CD4-positive, alpha-beta T cell (primary cell): ENCODE measurements at regions not wholly inside any gene's neighbourhood (a gene's known extent, or its start where the extent isn't known, plus 50 kb on each side); places are given as distances from the start of the nearest gene placed in this dataset.
"Not testable (repeated sequence)": the region's sequence is repeated elsewhere in the genome, so short reads cannot be mapped to it uniquely, and the experiment has no call there.

ENCODE experiments used
- ATAC-seq: fragments of 200-7000 bp; cut with Tn5 transposase; one replicate; pipeline ENCODE4 v1.10.0; 2022; ENCODE audit warnings: mild to moderate bottlenecking; ENCODE audit not compliant: poor library complexity
- CTCF ChIA-PET: fragments of 350-600 bp; sonication (Branson Sonifier 250); formaldehyde crosslinking; loops from one replicate; lab custom pipeline; 2021; ENCODE audit warnings: antibody characterized with exemption, inconsistent platforms; lab: Charles Lee
- POLR2A ChIA-PET: fragments of 350-600 bp; sonication (Branson Sonifier 250); formaldehyde crosslinking; loops from one replicate; lab custom pipeline; 2021; ENCODE audit warnings: antibody characterized with exemption, inconsistent platforms; lab: Charles Lee
- DNase-seq, 14 experiments: peaks; one replicate each; pipeline ENCODE4 v3.0.0-alpha.2; 2013 to 2020; ENCODE audit warnings: mixed read lengths in 2 of 14
- H3K27ac ChIP-seq, 2 donors: one replicate each; pipeline versions ENCODE4 v1.5.1 to v1.7.0; 2013; ENCODE audit warnings: low read length in 2 of 2, low read depth in 1 of 2, mild to moderate bottlenecking in 1 of 2
- H3K27me3 ChIP-seq, 2 experiments: 1 replicate in 1 of 2; 2 replicates in 1 of 2; pipeline versions ENCODE4 v1.6.1 to v1.7.0; 2013; ENCODE audit warnings: low read length in 2 of 2, control low read depth in 1 of 2, mild to moderate bottlenecking in 1 of 2, moderate library complexity in 1 of 2; ENCODE audit not compliant: insufficient read depth in 2 of 2, control insufficient read depth in 1 of 2
- H3K36me3 ChIP-seq: one replicate; pipeline ENCODE4 v1.6.1; 2013; ENCODE audit warnings: low read length, control low read depth; ENCODE audit not compliant: insufficient read depth
- H3K4me1 ChIP-seq: one replicate; pipeline ENCODE4 v1.6.1; 2013; ENCODE audit warnings: low read length, control low read depth; ENCODE audit not compliant: insufficient read depth
- H3K4me3 ChIP-seq: one replicate; pipeline ENCODE4 v1.5.1; 2013; ENCODE audit warnings: mild to moderate bottlenecking, low read length, moderate library complexity
- H3K9me3 ChIP-seq, 2 experiments: 1 replicate in 1 of 2; 2 replicates in 1 of 2; pipeline versions ENCODE4 v1.6.1 to v1.7.0; 2013; ENCODE audit warnings: low read length in 2 of 2, mild to moderate bottlenecking in 2 of 2, control low read depth in 1 of 2, moderate library complexity in 1 of 2; ENCODE audit not compliant: control insufficient read depth in 1 of 2, insufficient read depth in 1 of 2
- H3K27ac Mint-ChIP-seq: one replicate; pipeline ENCODE4 v1.8.0; 2020; ENCODE audit warnings: mixed read lengths
- H3K27me3 Mint-ChIP-seq: one replicate; pipeline ENCODE4 v1.8.0; 2021; ENCODE audit warnings: mixed read lengths
- H3K36me3 Mint-ChIP-seq: one replicate; pipeline ENCODE4 v1.8.0; 2021; ENCODE audit warnings: low read depth, mixed read lengths
- H3K4me1 Mint-ChIP-seq: one replicate; pipeline ENCODE4 v1.8.0; 2021; ENCODE audit warnings: low read depth, mixed read lengths
- H3K4me3 Mint-ChIP-seq: one replicate; pipeline ENCODE4 v1.8.0; 2020; ENCODE audit warnings: mild to moderate bottlenecking, mixed read lengths
- H3K9me3 Mint-ChIP-seq: one replicate; pipeline ENCODE4 v1.8.0; 2020; ENCODE audit warnings: mixed read lengths
- CTCF ChIP-seq: fragments of 200-600 bp; IDR thresholded peaks from one replicate; pipeline ENCODE4 v1.8.0; 2022; ENCODE audit warnings: antibody characterized with exemption, mild to moderate bottlenecking
- intact Hi-C, 2 experiments: fragments of 100-400 bp; cut with DNase I in 1 of 2; cut with micrococcal nuclease in 1 of 2; formaldehyde crosslinking; loops; one replicate each; pipeline versions ENCODE4 v1.15.1 to v1.9.0; 2023 to 2025; cut with DNase I, micrococcal nuclease

- CTCF ChIA-PET, result no interaction called here
- H3K27ac ChIP-seq, result no peak overlapping the region
- Mint-ChIP-seq H3K36me3 (no peaks in the 10 kb centered on the region), H3K9me3 (peaks cover 2% of the 10 kb centered on the region), H3K27ac (no peak overlapping the region), H3K4me1 (no peaks in the 10 kb centered on the region), H3K4me3 (no peak overlapping the region), H3K27me3 (no peaks in the 10 kb centered on the region)
- no peaks in the 10 kb centered on the region for H3K9me3 ChIP-seq
- no peaks in the 10 kb centered on the region for H3K27me3 ChIP-seq
- no peak for ATAC-seq
- no peaks in the 10 kb centered on the region for H3K36me3 ChIP-seq
- intact Hi-C loops, result no loop called here
- no peaks in the 10 kb centered on the region for H3K4me1 ChIP-seq
- no peak overlapping the region for H3K4me3 ChIP-seq
- no peak for TF ChIP-seq CTCF
- DNase-seq, result no peak
- POLR2A ChIA-PET, result no interaction called here
These were observed 159.4 kb downstream of the RASEF start for GRCh38 chr9:82903503-82903902.

DNA sequence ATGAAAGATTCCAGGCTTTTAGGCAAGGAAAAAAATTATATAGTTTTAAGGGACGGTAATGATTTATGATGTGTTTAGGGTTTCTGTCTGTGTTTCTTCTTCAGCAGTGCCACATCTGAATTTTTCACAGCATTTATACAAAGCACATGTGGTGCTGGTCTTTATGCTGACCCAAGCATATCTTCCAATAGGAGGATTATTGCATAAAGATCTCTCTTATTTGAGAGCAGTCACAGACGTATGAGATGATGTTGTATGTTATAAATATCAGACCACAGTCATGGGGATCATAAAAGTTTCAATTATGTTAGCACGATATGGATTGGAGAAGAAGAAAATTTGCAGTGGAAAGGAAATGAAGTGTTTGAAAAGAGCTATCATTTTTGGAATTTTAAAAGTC lies 150.9 kb downstream of the RASEF start:
- Histone ChIP-seq H3K27ac (no peak overlapping the region), H3K27me3 (no peaks in the 10 kb centered on the region), H3K4me1 (no peaks in the 10 kb centered on the region), H3K9me3 (peaks cover 9 to 12% of the 10 kb centered on the region in 2 experiments), H3K36me3 (no peaks in the 10 kb centered on the region), H3K4me3 (no peak overlapping the region)
- no peak for DNase-seq
- no peak overlapping the region for H3K27ac Mint-ChIP-seq
- POLR2A ChIA-PET, result no interaction called here
- H3K27me3 Mint-ChIP-seq, result no peaks in the 10 kb centered on the region
- H3K4me3 Mint-ChIP-seq, result no peak overlapping the region
- H3K9me3 Mint-ChIP-seq, result peaks cover 13% of the 10 kb centered on the region
- no peak for ATAC-seq
- CTCF ChIA-PET, result no interaction called here
- intact Hi-C loops, result loop anchor here in 1 of 2 experiments (10.0 kb wide), 1 partner anchor 63 kb away; no protein-coding TSS in a partner anchor
- no peak for TF ChIP-seq CTCF
- H3K4me1 Mint-ChIP-seq, result no peaks in the 10 kb centered on the region
- H3K36me3 Mint-ChIP-seq, result no peaks in the 10 kb centered on the region

GRCh38 chr9:82912645-82913044 lies 150.3 kb downstream of the RASEF start:
- POLR2A ChIA-PET, result no interaction called here
- no peak for ATAC-seq
- H3K4me3 Mint-ChIP-seq, result no peak overlapping the region
- H3K4me1 Mint-ChIP-seq, result no peaks in the 10 kb centered on the region
- no peaks in the 10 kb centered on the region for H3K27me3 ChIP-seq
- H3K4me3 ChIP-seq, result no peak overlapping the region
- no peak for TF ChIP-seq CTCF
- H3K36me3 ChIP-seq, result no peaks in the 10 kb centered on the region
- CTCF ChIA-PET, result no interaction called here
- no peak overlapping the region for H3K27ac ChIP-seq
- H3K27me3 Mint-ChIP-seq, result no peaks in the 10 kb centered on the region
- H3K9me3 Mint-ChIP-seq, result peaks cover 17% of the 10 kb centered on the region
- no peak for DNase-seq
- H3K9me3 ChIP-seq, result peaks cover 9 to 12% of the 10 kb centered on the region in 2 experiments
- intact Hi-C loops, result loop anchor here in 1 of 2 experiments (10.0 kb wide), 1 partner anchor 62 kb away; no protein-coding TSS in a partner anchor
- H3K36me3 Mint-ChIP-seq, result no peaks in the 10 kb centered on the region
- H3K4me1 ChIP-seq, result no peaks in the 10 kb centered on the region
- no peak overlapping the region for H3K27ac Mint-ChIP-seq

DNA sequence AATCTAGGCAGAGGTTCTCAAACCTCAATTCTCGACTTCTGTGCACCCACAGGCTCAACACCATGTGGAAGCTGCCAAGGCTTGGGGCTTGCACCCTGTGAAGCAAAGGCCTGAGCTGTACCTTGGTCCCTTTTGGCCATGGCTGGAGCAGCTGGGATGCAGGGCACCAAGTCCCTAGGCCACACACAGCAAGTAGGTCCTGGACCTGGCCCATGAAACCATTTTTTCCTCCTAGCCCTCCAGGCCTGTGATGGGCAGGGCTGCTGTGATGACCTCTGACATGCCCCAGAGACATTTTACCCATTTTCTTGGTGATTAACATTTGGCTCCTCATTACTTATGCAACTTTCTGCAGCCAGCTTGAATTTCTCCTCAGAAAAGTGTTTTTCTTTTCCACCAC lies 146.7 kb downstream of the RASEF start:
- H3K9me3 Mint-ChIP-seq, result peaks cover 17% of the 10 kb centered on the region
- intact Hi-C loops, result loop anchor here in 1 of 2 experiments (10.0 kb wide), 1 partner anchor 59 kb away; no protein-coding TSS in a partner anchor
- H3K36me3 ChIP-seq, H3K27me3 Mint-ChIP-seq, H3K27ac ChIP-seq, H3K27ac Mint-ChIP-seq, CTCF ChIA-PET, H3K27me3 ChIP-seq, H3K4me1 ChIP-seq, ATAC-seq, POLR2A ChIA-PET, H3K4me3 Mint-ChIP-seq, H3K4me1 Mint-ChIP-seq, H3K4me3 ChIP-seq, DNase-seq, H3K36me3 Mint-ChIP-seq: not testable (repeated sequence)
- H3K9me3 ChIP-seq, result peaks cover 9 to 12% of the 10 kb centered on the region in 2 experiments
